HCT116 (cell line): ENCODE measurements at regions not wholly inside any gene's neighbourhood (a gene's known extent, or its start where the extent isn't known, plus 50 kb on each side); places are given as distances from the start of the nearest gene placed in this dataset.

Source experiments
- ATAC-seq: fragments of 200-7000 bp; cut with Tn5 transposase; 2 replicates; pipeline ENCODE4 v1.9.1; 2020; ENCODE audit warnings: mild to moderate bottlenecking, moderate library complexity
- BruUV-seq: library from RNA; stranded (reverse); fragments of 400-500 nt; replicated peaks from 2 replicates; lab custom pipeline; 2021; lab: Mats Ljungman, UMichigan
- CTCF ChIA-PET: fragments of 300-600 bp; sonication (Branson Sonifier 250); formaldehyde crosslinking; loops from one replicate; lab custom pipeline; 2021; ENCODE audit warnings: antibody characterized with exemption; lab: Charles Lee
- POLR2A ChIA-PET: fragments of 300-600, 350-600 bp; sonication (Branson Sonifier 250); formaldehyde crosslinking; loops from one replicate; lab custom pipeline; 2021; ENCODE audit warnings: antibody characterized with exemption; lab: Charles Lee
- RAD21 ChIA-PET, 2 experiments: fragments of 300-600 bp; sonication (Branson Sonifier 250); formaldehyde crosslinking; loops; one replicate each; lab custom pipeline; 2023; ENCODE audit warnings: low total read pairs in 2 of 2; ENCODE audit not compliant: uncharacterized antibody in 2 of 2, unreplicated experiment in 2 of 2, low non-redundant PET in 1 of 2; lab: Charles Lee
- DNase-seq: peaks from one replicate; pipeline ENCODE4 v3.0.0-alpha.2; 2010; ENCODE audit warnings: low read depth, low spot score
- H2AFZ ChIP-seq: fragments of 200-600 bp; shearing (Covaris generic), sonication (generic); 2 replicates; pipeline ENCODE4 v1.6.1; 2017; ENCODE audit warnings: low read depth, mixed run types, mixed read lengths, antibody characterized with exemption, low read length; ENCODE audit not compliant: poor library complexity, severe bottlenecking
- H3K27ac ChIP-seq: 2 replicates; pipeline ENCODE4 v1.5.1; 2012; ENCODE audit warnings: low read depth, low read length
- H3K27me3 ChIP-seq: fragments of 200-600 bp; sonication (generic); 2 replicates; pipeline ENCODE4 v1.6.1; 2016; ENCODE audit warnings: mixed run types, low read length, mixed read lengths; ENCODE audit not compliant: insufficient read depth
- H3K36me3 ChIP-seq, 2 experiments: fragments of 200-500 bp in 1 of 2; fragments of 200-600 bp in 1 of 2; sonication (Bioruptor generic) in 1 of 2; sonication (generic) in 1 of 2; 2 replicates each; pipeline versions ENCODE4 v1.5.1 to v1.6.1; 2014 to 2016; ENCODE audit warnings: low read length in 2 of 2, inconsistent platforms in 1 of 2, mixed read lengths in 1 of 2, mixed run types in 1 of 2; ENCODE audit not compliant: insufficient read depth in 2 of 2, control insufficient read depth in 1 of 2
- H3K4me1 ChIP-seq, 2 experiments: fragments of 200-600 bp in 1 of 2; sonication (generic) in 1 of 2; 2 replicates each; pipeline versions ENCODE4 v1.5.1 to v1.6.1; 2012 to 2017; ENCODE audit warnings: low read length in 2 of 2, inconsistent platforms in 1 of 2, mild to moderate bottlenecking in 1 of 2, mixed read lengths in 1 of 2, mixed run types in 1 of 2, moderate library complexity in 1 of 2; ENCODE audit not compliant: insufficient read depth in 2 of 2, control insufficient read depth in 1 of 2
- H3K4me2 ChIP-seq: fragments of 200-600 bp; sonication (generic); 2 replicates; pipeline ENCODE4 v1.6.1; 2017; ENCODE audit warnings: mixed run types, low read length, mixed read lengths
- H3K4me3 ChIP-seq, 2 experiments: fragments of 200-600 bp in 1 of 2; sonication (generic) in 1 of 2; replicated peaks in 1 of 2; 2 replicates each; pipeline ENCODE4 v1.5.1; 2011 to 2016; ENCODE audit warnings: low read length in 2 of 2, control low read depth in 1 of 2, low read depth in 1 of 2, mild to moderate bottlenecking in 1 of 2, mixed read lengths in 1 of 2, mixed run types in 1 of 2
- H3K79me2 ChIP-seq: fragments of 200-600 bp; sonication (generic); 2 replicates; pipeline ENCODE4 v1.6.1; 2017; ENCODE audit warnings: mild to moderate bottlenecking, mixed run types, low read length, moderate library complexity, mixed read lengths; ENCODE audit not compliant: insufficient read depth
- H3K9ac ChIP-seq: fragments of 200-600 bp; sonication (generic); 2 replicates; pipeline ENCODE4 v1.6.1; 2016; ENCODE audit warnings: low read length, mixed read lengths
- H3K9me2 ChIP-seq: fragments of 200-600 bp; sonication (generic), shearing (Covaris generic); 2 replicates; pipeline ENCODE4 v1.6.1; 2017; ENCODE audit warnings: mixed run types, mild to moderate bottlenecking, moderate library complexity; ENCODE audit not compliant: insufficient read depth
- H3K9me3 ChIP-seq, 2 experiments: fragments of 200-500 bp in 1 of 2; fragments of 200-600 bp in 1 of 2; sonication (Bioruptor generic) in 1 of 2; sonication (generic) in 1 of 2; 2 replicates each; pipeline ENCODE4 v1.6.1; 2014 to 2017; ENCODE audit warnings: low read length in 2 of 2, mixed read lengths in 2 of 2, inconsistent platforms in 1 of 2, low read depth in 1 of 2, mild to moderate bottlenecking in 1 of 2, mixed run types in 1 of 2, moderate library complexity in 1 of 2; ENCODE audit not compliant: control insufficient read depth in 1 of 2, insufficient read depth in 1 of 2
- H4K20me1 ChIP-seq: fragments of 200-600 bp; sonication (generic), shearing (Covaris generic); 2 replicates; pipeline ENCODE4 v1.6.1; 2017; ENCODE audit warnings: mixed run types, mild to moderate bottlenecking, moderate library complexity; ENCODE audit not compliant: insufficient read depth
- EGR1 ChIP-seq: IDR thresholded peaks from 2 replicates; pipeline ENCODE4 v1.6.1; 2012; ENCODE audit warnings: low read depth
- ELF1 ChIP-seq: IDR thresholded peaks from 2 replicates; pipeline ENCODE4 v1.6.1; 2012; ENCODE audit warnings: low read depth, borderline replicate concordance
- POLR2A ChIP-seq: IDR thresholded peaks from 2 replicates; pipeline ENCODE4 v1.7.0; 2011; ENCODE audit warnings: borderline replicate concordance; ENCODE audit not compliant: insufficient read depth, insufficient read length; ENCODE audit errors: extremely low read depth
- RAD21 ChIP-seq: IDR thresholded peaks from 2 replicates; pipeline ENCODE4 v1.6.1; 2012; ENCODE audit warnings: low read depth, mild to moderate bottlenecking
- SIN3A ChIP-seq: IDR thresholded peaks from 2 replicates; pipeline ENCODE4 v1.6.1; 2012; ENCODE audit warnings: low read depth
- TCF7L2 ChIP-seq: IDR thresholded peaks from 2 replicates; pipeline ENCODE4 v1.7.0; 2011; ENCODE audit warnings: borderline replicate concordance, inconsistent platforms; ENCODE audit not compliant: insufficient read depth, insufficient read length; ENCODE audit errors: extremely low read depth
- ZFX ChIP-seq: fragments of 450-650 bp; IDR thresholded peaks from 2 replicates; pipeline ENCODE4 v1.6.1; 2017
- ZNF274 ChIP-seq: fragments of 200-500 bp; sonication (Bioruptor generic); IDR thresholded peaks from 2 replicates; pipeline ENCODE4 v1.6.1; 2014; ENCODE audit warnings: mild to moderate bottlenecking, low read depth, low read length, inconsistent platforms
- intact Hi-C: fragments of 100-400 bp; cut with micrococcal nuclease; formaldehyde crosslinking; loops from 2 replicates; pipeline ENCODE4 v1.10.0; 2022
- TF ChIP-seq, protein P1 (sequence below), 3 experiments: fragments of 200-600 bp in 1 of 3; sonication (generic) in 1 of 3; IDR thresholded peaks in 2 of 3; conservative IDR thresholded peaks in 1 of 3; 2 replicates each; pipeline ENCODE4 v1.5.1; 2012 to 2017; ENCODE audit warnings: low read depth in 2 of 3, low read length in 2 of 3, antibody characterized with exemption in 1 of 3, borderline replicate concordance in 1 of 3, control low read depth in 1 of 3, mild to moderate bottlenecking in 1 of 3, mixed read lengths in 1 of 3, mixed run types in 1 of 3, moderate library complexity in 1 of 3; ENCODE audit not compliant: insufficient read depth in 1 of 3
- TF ChIP-seq, protein P2 (sequence below): IDR thresholded peaks from 2 replicates; pipeline ENCODE4 v1.6.1; 2011; ENCODE audit warnings: mild to moderate bottlenecking, low read length, moderate library complexity; ENCODE audit not compliant: insufficient replicate concordance; ENCODE audit errors: extremely low read depth

DNA sequence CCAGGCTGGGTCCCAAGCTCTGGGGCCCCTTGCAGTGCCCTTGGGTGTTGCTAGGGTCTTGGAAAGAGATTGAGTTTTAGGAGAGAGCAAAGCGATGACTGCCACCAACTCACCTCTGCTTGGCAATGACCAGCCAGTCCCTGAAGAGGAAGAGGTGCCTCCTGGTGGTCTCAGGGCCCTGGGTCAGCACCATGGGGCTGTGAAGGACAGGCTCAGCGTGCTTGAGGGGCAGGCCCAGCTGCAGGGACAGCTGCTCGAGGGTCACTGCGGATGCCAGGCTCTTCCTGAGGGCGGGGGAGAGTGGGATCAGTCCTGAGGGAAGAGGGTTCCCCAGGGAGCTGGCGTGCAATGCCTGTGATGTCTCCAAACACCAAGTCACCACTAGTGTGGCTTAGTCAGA lies 50.8 kb upstream of the TAGAP start:
- Histone ChIP-seq H3K9me2 (no peaks in the 10 kb centered on the region), H3K4me3 (no peak overlapping the region), H2AFZ (no peak overlapping the region), H4K20me1 (no peaks in the 10 kb centered on the region), H3K79me2 (no peaks in the 10 kb centered on the region), H3K4me2 (no peak overlapping the region), H3K4me1 (no peaks in the 10 kb centered on the region)
- ATAC-seq (no peak), DNase-seq (no peak)
- CTCF ChIA-PET, result no interaction called here
- intact Hi-C loops, result no loop called here
- no TSS peak for BruUV-seq
- POLR2A ChIA-PET, result no interaction called here
- RAD21 ChIA-PET, result no interaction called here
- TF ChIP-seq POLR2A (no peak), ZFX (no peak), RAD21 (no peak), ELF1 (no peak), ZNF274 (no peak), EGR1 (no peak), TCF7L2 (no peak), SIN3A (no peak)
- TF ChIP-seq, protein P1, sequence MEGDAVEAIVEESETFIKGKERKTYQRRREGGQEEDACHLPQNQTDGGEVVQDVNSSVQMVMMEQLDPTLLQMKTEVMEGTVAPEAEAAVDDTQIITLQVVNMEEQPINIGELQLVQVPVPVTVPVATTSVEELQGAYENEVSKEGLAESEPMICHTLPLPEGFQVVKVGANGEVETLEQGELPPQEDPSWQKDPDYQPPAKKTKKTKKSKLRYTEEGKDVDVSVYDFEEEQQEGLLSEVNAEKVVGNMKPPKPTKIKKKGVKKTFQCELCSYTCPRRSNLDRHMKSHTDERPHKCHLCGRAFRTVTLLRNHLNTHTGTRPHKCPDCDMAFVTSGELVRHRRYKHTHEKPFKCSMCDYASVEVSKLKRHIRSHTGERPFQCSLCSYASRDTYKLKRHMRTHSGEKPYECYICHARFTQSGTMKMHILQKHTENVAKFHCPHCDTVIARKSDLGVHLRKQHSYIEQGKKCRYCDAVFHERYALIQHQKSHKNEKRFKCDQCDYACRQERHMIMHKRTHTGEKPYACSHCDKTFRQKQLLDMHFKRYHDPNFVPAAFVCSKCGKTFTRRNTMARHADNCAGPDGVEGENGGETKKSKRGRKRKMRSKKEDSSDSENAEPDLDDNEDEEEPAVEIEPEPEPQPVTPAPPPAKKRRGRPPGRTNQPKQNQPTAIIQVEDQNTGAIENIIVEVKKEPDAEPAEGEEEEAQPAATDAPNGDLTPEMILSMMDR (IDR thresholded peaks at IDR 0.05 in 2 of 3, conservative IDR thresholded peaks at IDR 0.05 in 1 of 3; ENCODE audit: borderline replicate concordance in 1 of 3, insufficient read depth in 1 of 3, low read depth in 2 of 3, low read length in 2 of 3), result no peak
- TF ChIP-seq, protein P2, sequence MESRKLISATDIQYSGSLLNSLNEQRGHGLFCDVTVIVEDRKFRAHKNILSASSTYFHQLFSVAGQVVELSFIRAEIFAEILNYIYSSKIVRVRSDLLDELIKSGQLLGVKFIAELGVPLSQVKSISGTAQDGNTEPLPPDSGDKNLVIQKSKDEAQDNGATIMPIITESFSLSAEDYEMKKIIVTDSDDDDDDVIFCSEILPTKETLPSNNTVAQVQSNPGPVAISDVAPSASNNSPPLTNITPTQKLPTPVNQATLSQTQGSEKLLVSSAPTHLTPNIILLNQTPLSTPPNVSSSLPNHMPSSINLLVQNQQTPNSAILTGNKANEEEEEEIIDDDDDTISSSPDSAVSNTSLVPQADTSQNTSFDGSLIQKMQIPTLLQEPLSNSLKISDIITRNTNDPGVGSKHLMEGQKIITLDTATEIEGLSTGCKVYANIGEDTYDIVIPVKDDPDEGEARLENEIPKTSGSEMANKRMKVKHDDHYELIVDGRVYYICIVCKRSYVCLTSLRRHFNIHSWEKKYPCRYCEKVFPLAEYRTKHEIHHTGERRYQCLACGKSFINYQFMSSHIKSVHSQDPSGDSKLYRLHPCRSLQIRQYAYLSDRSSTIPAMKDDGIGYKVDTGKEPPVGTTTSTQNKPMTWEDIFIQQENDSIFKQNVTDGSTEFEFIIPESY, result no peak
- TF ChIP-seq, all 23 proteins: peak for 0
- Histone ChIP-seq H3K27ac (no peak overlapping the region), H3K36me3 (no peaks in the 10 kb centered on the region), H3K9me3 (no peaks in the 10 kb centered on the region), H3K27me3 (no peaks in the 10 kb centered on the region), H3K9ac (no peak overlapping the region)
